HG03565 (cell line): ENCODE measurements at regions not wholly inside any gene's neighbourhood (a gene's known extent, or its start where the extent isn't known, plus 50 kb on each side); places are given as distances from the start of the nearest gene placed in this dataset.
"Not testable (repeated sequence)": the region's sequence is repeated elsewhere in the genome, so short reads cannot be mapped to it uniquely, and the experiment has no call there.

Experiments used
- ATAC-seq: cut with Tn5 transposase; IDR thresholded peaks from one replicate; pipeline ENCODE4 v1.9.1; 2021; ENCODE audit warnings: mild to moderate bottlenecking, moderate library complexity; ENCODE audit not compliant: unreplicated experiment

DNA sequence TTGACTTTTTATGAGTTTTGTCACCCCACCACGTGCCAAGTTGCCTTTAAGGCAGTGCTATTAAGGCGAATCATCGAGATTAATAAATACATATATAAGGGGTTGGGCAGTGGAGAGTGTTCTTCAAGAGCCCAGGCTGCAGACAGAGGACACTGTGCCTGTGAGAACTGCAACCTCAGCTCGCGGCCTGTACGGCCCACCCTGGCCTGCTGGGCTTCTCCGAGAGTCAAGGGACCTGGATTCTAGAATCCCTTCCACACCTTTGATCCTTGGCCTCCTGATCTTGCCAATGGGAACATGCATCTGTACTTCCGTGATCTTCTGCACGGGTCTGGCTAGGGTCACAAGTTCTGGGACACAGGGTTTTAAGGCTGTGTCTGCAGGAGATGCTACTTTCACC lies 54.5 kb downstream of the IRX5 start:
- no peak for ATAC-seq

GRCh38 chr16:54985668-54986067 lies 55.0 kb downstream of the IRX5 start:
- ATAC-seq = no peak

- no peak for ATAC-seq
These were observed 55.7 kb downstream of the IRX5 start for GRCh38 chr16:54986409-54986808.

DNA sequence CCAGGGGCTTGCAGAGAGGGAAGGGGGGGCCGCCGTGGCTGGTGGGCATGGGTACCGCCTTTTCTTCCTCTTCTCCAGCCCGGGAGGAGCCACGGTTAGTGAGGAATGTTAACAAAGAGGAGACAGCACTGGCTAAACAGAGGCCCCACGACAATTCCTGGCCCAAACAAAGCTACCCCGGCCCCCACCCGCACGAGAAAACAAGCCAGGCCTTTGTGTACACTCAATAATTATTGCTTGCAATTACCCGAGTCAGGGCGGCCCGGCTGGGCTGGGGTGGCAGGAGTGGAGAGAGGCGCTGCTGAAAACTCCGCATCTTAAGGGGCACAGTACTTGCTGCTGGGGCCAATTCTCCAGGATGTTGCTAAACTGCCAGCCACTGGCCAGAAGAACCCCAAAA lies 56.4 kb downstream of the IRX5 start:
- no peak for ATAC-seq

- ATAC-seq = no peak
These were observed 60.9 kb downstream of the IRX5 start for GRCh38 chr16:54991525-54991924.

GRCh38 chr16:54991946-54992345 lies 61.3 kb downstream of the IRX5 start:
- not testable (repeated sequence) for ATAC-seq

DNA sequence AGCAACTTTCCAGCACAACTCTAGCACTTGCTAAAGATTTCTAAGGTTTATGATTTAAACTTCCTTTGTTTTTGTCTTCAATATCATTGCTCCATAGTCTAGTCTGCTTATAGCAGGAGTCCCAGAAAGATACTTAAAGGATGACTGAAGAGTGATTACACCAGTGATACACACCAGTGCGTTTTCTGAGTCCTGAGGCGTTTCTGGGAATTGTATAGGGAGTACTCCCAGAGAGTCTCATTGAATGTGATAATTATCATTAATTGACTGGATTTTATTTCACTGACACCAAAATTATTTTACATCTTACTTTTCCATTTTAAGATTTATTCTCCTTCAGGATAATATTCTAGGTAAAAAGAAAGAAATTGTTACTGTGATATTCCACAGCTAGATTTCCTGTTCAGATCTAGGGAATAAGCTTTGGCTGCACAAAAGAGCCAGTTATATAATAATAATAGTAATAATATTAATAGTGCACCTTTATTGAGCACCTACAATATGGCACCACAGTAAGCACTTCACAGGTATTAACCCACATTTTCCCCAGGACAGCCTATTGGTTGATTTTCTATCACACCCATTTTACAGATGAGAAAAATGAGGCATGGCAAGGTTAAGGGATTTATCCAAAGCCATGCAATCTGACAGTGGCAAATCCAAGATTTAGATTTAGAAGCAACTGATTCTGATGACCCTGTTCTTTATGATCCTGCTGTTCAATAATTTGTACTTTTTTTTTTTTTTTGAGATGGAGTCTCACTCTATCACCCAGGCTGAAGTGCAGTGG lies 62.6 kb downstream of the IRX5 start:
- ATAC-seq = no peak

DNA sequence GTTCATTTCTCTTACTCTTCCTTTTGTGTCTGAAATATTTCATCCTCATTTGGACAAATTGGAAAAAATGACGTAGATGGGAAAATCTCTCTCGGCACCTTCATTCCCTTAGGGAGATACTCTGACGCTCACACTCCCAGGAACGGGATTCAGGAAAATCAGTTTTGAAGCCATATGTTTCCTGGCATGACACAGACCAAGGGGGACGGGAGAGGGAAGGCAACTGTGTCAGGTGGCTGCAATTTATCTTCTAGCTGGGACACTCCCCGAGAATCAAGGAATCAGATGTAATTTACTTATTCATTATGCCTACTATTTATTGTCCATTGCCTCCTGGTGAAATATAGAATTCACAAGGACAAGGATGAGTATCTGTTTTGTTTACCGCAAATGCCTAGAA lies 65.5 kb downstream of the IRX5 start:
- ATAC-seq = no peak

- no peak for ATAC-seq
These were observed 68.2 kb downstream of the IRX5 start for GRCh38 chr16:54998834-54999233.

DNA sequence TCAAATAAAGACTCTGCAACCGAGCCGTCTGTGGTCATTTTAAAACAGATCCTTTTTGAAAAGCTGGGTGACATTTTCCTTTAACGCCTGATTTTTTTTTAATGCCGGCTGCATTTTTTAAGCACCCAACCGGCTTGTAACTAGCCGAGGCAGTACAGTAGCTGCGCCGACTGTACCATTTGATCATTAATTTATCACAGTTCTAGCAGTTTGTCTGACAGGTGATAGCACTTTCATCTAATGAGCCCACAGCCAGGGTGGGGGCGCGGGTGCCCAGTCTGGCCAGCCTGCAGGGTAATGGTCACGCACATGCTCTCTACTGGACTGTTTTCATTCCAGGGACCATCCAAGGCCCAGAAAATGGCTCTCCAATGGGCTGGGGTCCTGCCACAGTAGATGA lies 68.8 kb downstream of the IRX5 start:
- ATAC-seq = no peak

DNA sequence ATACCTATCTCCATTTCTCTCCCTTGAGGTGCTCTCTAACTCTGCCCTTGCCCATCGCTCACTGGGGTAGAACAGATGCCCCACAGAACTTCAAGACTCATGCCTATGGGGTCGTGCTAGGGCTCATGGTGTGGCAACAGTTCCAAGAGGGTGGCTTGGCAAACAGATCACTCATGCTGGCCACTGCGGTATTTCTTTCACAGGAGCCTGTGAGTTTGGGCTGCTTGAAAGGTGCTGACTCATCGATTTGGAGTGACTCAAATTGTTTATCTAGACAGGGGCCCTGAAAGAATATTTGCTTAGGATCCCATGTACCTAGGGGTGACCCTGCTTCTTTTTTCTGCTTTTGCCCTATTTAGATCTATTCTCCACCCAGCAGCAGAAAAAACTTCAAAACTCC lies 69.9 kb downstream of the IRX5 start:
- ATAC-seq = no peak

- ATAC-seq = no peak
These were observed 71.3 kb downstream of the IRX5 start for GRCh38 chr16:55001931-55002330.

GRCh38 chr16:55002419-55002818 lies 71.8 kb downstream of the IRX5 start:
- ATAC-seq = no peak

DNA sequence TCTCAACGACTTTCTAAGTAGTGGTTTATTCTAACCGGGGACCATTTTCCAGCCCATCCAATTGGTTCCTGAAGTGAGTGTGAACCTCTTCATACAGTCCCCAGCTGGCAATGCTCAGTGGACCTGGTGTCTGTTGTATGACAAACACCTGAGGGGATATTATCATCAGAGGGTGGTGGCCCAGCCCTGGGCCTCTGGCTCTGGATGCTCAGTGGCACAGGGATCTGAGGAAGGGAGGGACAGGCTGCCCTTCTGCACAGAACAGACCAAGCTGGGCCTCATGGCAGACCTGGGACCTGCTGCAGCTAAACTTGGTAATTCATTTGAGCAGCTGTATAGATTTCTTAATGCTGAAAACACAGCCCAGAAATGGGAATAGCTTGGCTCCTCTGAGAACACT lies 72.6 kb downstream of the IRX5 start:
- no peak for ATAC-seq

DNA sequence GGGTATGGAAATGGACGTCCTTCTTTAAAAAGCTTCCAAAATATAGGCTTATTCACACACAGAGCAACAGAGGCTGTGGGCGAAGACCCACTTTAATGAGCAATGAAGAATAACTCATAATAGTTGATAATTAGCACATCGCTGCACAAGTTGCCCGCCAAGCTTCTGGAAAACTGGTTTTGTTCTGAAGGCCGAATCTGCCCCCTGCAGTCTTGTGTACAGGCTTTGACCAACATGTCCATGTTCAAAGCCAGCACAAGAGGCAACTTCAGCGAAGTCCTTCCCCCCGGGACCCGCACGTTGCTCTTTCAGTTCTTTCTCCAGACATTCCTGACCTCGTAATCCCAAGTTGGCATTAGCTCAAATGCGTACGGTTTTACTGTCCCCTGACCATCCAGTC lies 73.3 kb downstream of the IRX5 start:
- ATAC-seq = no peak

- ATAC-seq = no peak
These were observed 76.8 kb downstream of the IRX5 start for GRCh38 chr16:55007504-55007903.

- no peak for ATAC-seq
These were observed 78.3 kb downstream of the IRX5 start for GRCh38 chr16:55008836-55009510.

GRCh38 chr16:55009581-55009980 lies 78.9 kb downstream of the IRX5 start:
- ATAC-seq = no peak

DNA sequence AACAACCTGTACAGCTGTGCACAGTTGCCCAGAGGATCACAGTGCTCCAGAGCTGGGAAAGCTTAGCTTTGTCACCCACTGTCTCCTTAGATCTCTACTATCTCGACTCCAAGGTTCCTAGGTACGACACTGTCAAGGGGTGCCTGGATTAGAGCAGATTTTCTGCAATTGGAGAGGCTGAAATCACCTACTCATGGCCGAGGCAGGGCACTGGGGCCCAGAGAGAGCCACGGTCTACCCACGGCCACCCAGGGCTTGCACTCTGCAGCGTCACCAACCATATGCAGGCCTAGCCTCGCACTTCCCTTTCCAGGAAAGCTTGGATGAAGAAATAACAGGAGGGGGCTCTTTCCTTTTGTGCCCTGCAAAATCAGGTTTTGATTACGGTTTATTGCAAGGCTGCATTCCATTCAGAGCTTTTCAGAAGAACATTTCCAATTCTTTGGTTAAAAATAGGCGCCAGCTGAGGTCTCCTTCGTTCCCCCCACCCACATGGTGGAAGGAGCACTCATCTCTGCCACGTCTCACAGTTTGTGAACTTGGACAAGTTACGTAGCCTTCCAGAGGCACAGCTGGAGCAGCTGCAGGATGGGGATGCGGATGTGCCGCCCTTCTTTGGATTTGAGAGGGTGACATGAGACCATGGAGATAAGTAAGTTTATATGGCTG lies 80.0 kb downstream of the IRX5 start:
- no peak for ATAC-seq

GRCh38 chr16:55012362-55012761 lies 81.7 kb downstream of the IRX5 start:
- no peak for ATAC-seq

GRCh38 chr16:55012793-55013192 lies 82.1 kb downstream of the IRX5 start:
- ATAC-seq = no peak

DNA sequence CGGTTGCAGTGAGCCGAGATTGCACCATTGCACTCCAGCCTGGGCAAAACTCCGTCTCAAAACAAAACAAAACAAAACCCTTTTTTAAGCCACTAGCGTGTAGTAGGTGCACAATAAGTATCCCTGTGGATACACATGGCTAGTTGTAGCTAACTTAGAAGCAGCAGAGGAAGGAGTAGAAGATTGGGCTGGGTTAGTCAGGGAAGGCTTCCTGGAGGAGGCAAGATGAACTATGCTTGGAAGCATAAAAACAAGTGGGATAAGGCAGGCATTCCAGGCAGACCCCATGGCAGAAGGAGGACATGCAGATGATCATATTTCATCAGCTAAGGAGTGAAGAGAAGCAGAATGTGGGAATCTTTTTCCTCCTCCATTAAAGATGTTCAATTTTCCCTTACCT lies 83.4 kb downstream of the IRX5 start:
- no peak for ATAC-seq
